Ovary (tissue), 7 donors: ENCODE measurements at regions not wholly inside any gene's neighbourhood (a gene's known extent, or its start where the extent isn't known, plus 50 kb on each side); places are given as distances from the start of the nearest gene placed in this dataset.
"Not testable (repeated sequence)": the region's sequence is repeated elsewhere in the genome, so short reads cannot be mapped to it uniquely, and the experiment has no call there.

Experiments
- DNase-seq, 5 donors: peaks; one replicate each; pipeline ENCODE4 v3.0.0-alpha.2; 2019 to 2020
- H3K27ac ChIP-seq, 2 donors: fragments of 200-600 bp; one replicate each; pipeline versions ENCODE4 v1.5.1 to v1.8.0; 2019 to 2022
- H3K27me3 ChIP-seq: fragments of 200-600 bp; one replicate; pipeline ENCODE4 v1.8.0; 2022
- H3K36me3 ChIP-seq: fragments of 200-600 bp; sonication (generic); one replicate; pipeline ENCODE4 v1.5.1; 2019
- H3K4me1 ChIP-seq: one replicate; pipeline ENCODE4 v1.8.1; 2013; ENCODE audit warnings: mild to moderate bottlenecking, moderate library complexity; ENCODE audit not compliant: insufficient read depth
- H3K4me3 ChIP-seq: fragments of 200-600 bp; sonication (generic); one replicate; pipeline ENCODE4 v1.5.1; 2017
- H3K9me3 ChIP-seq, 2 donors: fragments of 200-600 bp in 1 of 2; sonication (generic) in 1 of 2; one replicate each; pipeline versions ENCODE4 v1.5.1 to v1.8.1; 2013 to 2019; ENCODE audit warnings: mild to moderate bottlenecking in 1 of 2, moderate library complexity in 1 of 2
- CTCF ChIP-seq, 3 donors: fragments of 450-650 bp in 2 of 3; fragments of 200-600 bp in 1 of 3; IDR thresholded peaks; one replicate each; pipeline versions ENCODE4 v1.5.1 to v1.8.0; 2016 to 2022; ENCODE audit warnings: antibody characterized with exemption in 3 of 3, mild to moderate bottlenecking in 1 of 3
- EP300 ChIP-seq: sonication (generic); formaldehyde crosslinking; IDR thresholded peaks from one replicate; pipeline ENCODE4 v1.6.1; 2017; ENCODE audit warnings: antibody characterized with exemption
- POLR2A ChIP-seq: fragments of 450-650 bp; IDR thresholded peaks from one replicate; pipeline ENCODE4 v1.6.1; 2017; ENCODE audit warnings: antibody characterized with exemption, mild to moderate bottlenecking, moderate library complexity
- WGBS, 3 donors: extraction: QIAGEN DNeasy Blood & Tissue Kit in 1 of 3; methylation state at CpG; one replicate each; pipeline versions ENCODE4 v1.1.5 to v1.1.7; 2013 to 2017; 5-methylcytosine and 5-hydroxymethylcytosine counted together
- intact Hi-C, 4 donors: fragments of 100-400 bp; cut with DNase I; formaldehyde crosslinking; loops; one replicate each; pipeline versions ENCODE4 v1.11.0 to v1.15.1; 2022 to 2023
- donor health status: DM: no; HTN: no; CAD: no; lungs with moderate emphysema.
- donor health status: DM: no; HTN: no; CAD: no.
- donor health status: Bipolar disorder and iron deficiency.
- donor health status: DM: no; HTN: no; CAD: no.
- donor health status: DM: yes; HTN: yes; CAD: no.

GRCh38 chr1:148264374-148265276 is 112.5 kb upstream of the NBPF11 start:
- DNase-seq = peak; percentile 21 to 67 (median 43)
- H3K36me3 ChIP-seq = no peaks in the 10 kb centered on the region
- 28 to 41% (median 34%) methylated on average over 29 of the region's 29 CpGs for WGBS, 3 donors
- no peak overlapping the region for H3K4me3 ChIP-seq
- H3K9me3 ChIP-seq = no peaks in the 10 kb centered on the region
- H3K27me3 ChIP-seq = no peaks in the 10 kb centered on the region
- no peak for TF ChIP-seq POLR2A
- TF ChIP-seq EP300 = no peak
- no peak for TF ChIP-seq CTCF (IDR thresholded peaks at IDR 0.05)
- intact Hi-C loops = no loop called here
- H3K4me1 ChIP-seq = no peaks in the 10 kb centered on the region
- no peak overlapping the region for H3K27ac ChIP-seq

- Histone ChIP-seq H3K27me3 (no peaks in the 10 kb centered on the region), H3K4me3 (peak overlapping the region; percentile 45), H3K27ac (no peak overlapping the region), H3K4me1 (no peaks in the 10 kb centered on the region), H3K36me3 (no peaks in the 10 kb centered on the region), H3K9me3 (no peaks in the 10 kb centered on the region)
- 3 to 10% (median 7%) methylated on average over 17 of the region's 17 CpGs for WGBS, 3 donors
- intact Hi-C loops = no loop called here
- no peak for TF ChIP-seq CTCF (IDR thresholded peaks at IDR 0.05)
- no peak for TF ChIP-seq EP300
- TF ChIP-seq POLR2A = no peak
- DNase-seq = no peak
Measured at GRCh38 chr1:148263906-148264255, 111.8 kb upstream of the NBPF11 start.

GRCh38 chr1:148263128-148263905 is 111.2 kb upstream of the NBPF11 start:
- 0 to 1% (median 1%) methylated on average over 43 of the region's 43 CpGs for WGBS, 3 donors
- DNase-seq = peak; percentile 31 to 69 (median 37)
- Histone ChIP-seq H3K27ac (no peak overlapping the region), H3K9me3 (no peaks in the 10 kb centered on the region), H3K4me1 (no peaks in the 10 kb centered on the region), H3K4me3 (peak overlapping the region; percentile 45), H3K36me3 (no peaks in the 10 kb centered on the region), H3K27me3 (no peaks in the 10 kb centered on the region)
- no peak for TF ChIP-seq EP300
- TF ChIP-seq POLR2A = peak; percentile 20
- intact Hi-C loops = no loop called here

GRCh38 chr1:148261684-148262083 is 109.6 kb upstream of the NBPF11 start:
- DNase-seq, H3K4me3 ChIP-seq, H3K27ac ChIP-seq, H3K4me1 ChIP-seq, H3K27me3 ChIP-seq, intact Hi-C loops, H3K9me3 ChIP-seq, H3K36me3 ChIP-seq: not testable (repeated sequence)
- 53 to 58% (median 55%) methylated on average over 3 of the region's 3 CpGs for WGBS, 3 donors

GRCh38 chr1:148257886-148258285 is 105.8 kb upstream of the NBPF11 start:
- WGBS, 3 donors = 73 to 82% (median 81%) methylated on average over 4 of the region's 4 CpGs
- H3K27ac ChIP-seq, intact Hi-C loops, H3K4me3 ChIP-seq, H3K9me3 ChIP-seq, H3K36me3 ChIP-seq, H3K27me3 ChIP-seq, DNase-seq, H3K4me1 ChIP-seq: not testable (repeated sequence)

GRCh38 chr1:148254611-148255429 is 102.7 kb upstream of the NBPF11 start:
- H3K27me3 ChIP-seq, H3K36me3 ChIP-seq, H3K9me3 ChIP-seq, H3K4me1 ChIP-seq, intact Hi-C loops, DNase-seq, H3K27ac ChIP-seq, H3K4me3 ChIP-seq: not testable (repeated sequence)
- 41 to 45% (median 43%) methylated on average over 16 of the region's 16 CpGs for WGBS, 3 donors

GRCh38 chr1:148253808-148254207 is 101.7 kb upstream of the NBPF11 start:
- DNase-seq, H3K27ac ChIP-seq, H3K9me3 ChIP-seq, intact Hi-C loops, H3K4me3 ChIP-seq, H3K27me3 ChIP-seq, H3K36me3 ChIP-seq, H3K4me1 ChIP-seq: not testable (repeated sequence)
- WGBS, 3 donors = 18 to 45% methylated on average over 1 to 2 of the region's 2 CpGs; no CpG with 5 or more reads in 1 of the 3 donors

- DNase-seq, H3K36me3 ChIP-seq, intact Hi-C loops, H3K27me3 ChIP-seq, H3K4me3 ChIP-seq, H3K27ac ChIP-seq, H3K9me3 ChIP-seq, H3K4me1 ChIP-seq: not testable (repeated sequence)
- 93 to 100% methylated on average over 1 of the region's 2 CpGs; no CpG with 5 or more reads in 1 of the 3 donors for WGBS, 3 donors
Measured at GRCh38 chr1:148248798-148249197, 96.7 kb upstream of the NBPF11 start.
